ENCODE measurements at regions not wholly inside any gene's neighbourhood (a gene's known extent, or its start where the extent isn't known, plus 50 kb on each side); places are given as distances from the start of the nearest gene placed in this dataset.

- Histone ChIP-seq H3K27me3 (ENCODE audit: control insufficient read depth in 2 of 2, insufficient read depth in 1 of 2, low read length in 1 of 2) (no peaks in the 10 kb centered on the region), H3K9me3 (ENCODE audit: control insufficient read depth in 2 of 2, insufficient read depth in 1 of 2, low read length in 1 of 2) (no peaks in the 10 kb centered on the region), H3K4me1 (ENCODE audit: control insufficient read depth in 2 of 2, insufficient read depth in 2 of 2, low read length in 2 of 2) (no peaks in the 10 kb centered on the region), H3K4me3 (ENCODE audit: low read length in 2 of 2) (no peak overlapping the region), H3K27ac (ENCODE audit: low read depth in 1 of 2, low read length in 1 of 2) (no peak overlapping the region), H3K36me3 (ENCODE audit: control insufficient read depth in 2 of 2, insufficient read depth in 2 of 2, low read length in 1 of 2) (no peaks in the 10 kb centered on the region)
- WGBS, result 98% methylated on average over 6 of the region's 6 CpGs
- DNase-seq (ENCODE audit: low read depth in 6 of 9, low spot score in 9 of 9), result no peak
Measured at GRCh38 chr2:47234456-47234855, 58.1 kb upstream of the CALM2 start.

DNA sequence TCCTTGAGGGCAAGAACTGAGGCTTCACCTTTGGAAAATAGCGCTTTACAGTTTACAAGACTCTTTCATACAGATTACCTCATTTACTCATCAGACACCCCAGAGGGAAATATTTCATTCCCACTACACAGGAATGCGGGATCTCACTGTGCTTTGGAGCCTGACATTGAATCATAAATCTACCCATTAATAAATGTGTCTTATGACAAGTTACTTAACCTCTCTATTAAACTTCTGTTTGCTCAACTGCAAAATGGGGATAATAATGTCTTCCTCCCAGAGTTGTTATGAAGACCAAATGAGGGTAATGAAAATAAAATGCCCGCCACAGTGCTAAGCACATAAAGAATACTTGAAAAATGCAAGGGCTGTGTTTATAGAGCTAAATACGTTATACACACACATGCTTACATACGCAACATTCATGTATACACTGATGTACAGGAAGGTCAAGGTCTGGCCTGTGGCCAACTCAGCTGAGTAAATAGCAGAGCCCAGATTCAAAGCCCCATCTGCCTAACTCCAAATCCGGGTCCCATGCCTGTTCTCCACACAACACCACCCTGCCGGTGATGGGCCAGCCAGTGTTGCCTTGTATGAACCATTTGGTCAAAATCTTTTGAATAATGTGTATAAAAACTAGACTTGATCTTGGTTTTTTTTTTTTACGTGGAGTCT is 56.6 kb upstream of the CALM2 start:
- 96% methylated on average over 8 of the region's 8 CpGs for WGBS
- H3K36me3 ChIP-seq (ENCODE audit: control insufficient read depth in 2 of 2, insufficient read depth in 2 of 2, low read length in 1 of 2), result no peaks in the 10 kb centered on the region
- H3K27ac ChIP-seq (ENCODE audit: low read depth in 1 of 2, low read length in 1 of 2), result no peak overlapping the region
- no peak overlapping the region for H3K4me3 ChIP-seq (ENCODE audit: low read length in 2 of 2)
- no peaks in the 10 kb centered on the region for H3K9me3 ChIP-seq (ENCODE audit: control insufficient read depth in 2 of 2, insufficient read depth in 1 of 2, low read length in 1 of 2)
- H3K27me3 ChIP-seq (ENCODE audit: control insufficient read depth in 2 of 2, insufficient read depth in 1 of 2, low read length in 1 of 2), result no peaks in the 10 kb centered on the region
- DNase-seq (ENCODE audit: low read depth in 6 of 9, low spot score in 9 of 9), result no peak
- no peaks in the 10 kb centered on the region for H3K4me1 ChIP-seq (ENCODE audit: control insufficient read depth in 2 of 2, insufficient read depth in 2 of 2, low read length in 2 of 2)

DNA sequence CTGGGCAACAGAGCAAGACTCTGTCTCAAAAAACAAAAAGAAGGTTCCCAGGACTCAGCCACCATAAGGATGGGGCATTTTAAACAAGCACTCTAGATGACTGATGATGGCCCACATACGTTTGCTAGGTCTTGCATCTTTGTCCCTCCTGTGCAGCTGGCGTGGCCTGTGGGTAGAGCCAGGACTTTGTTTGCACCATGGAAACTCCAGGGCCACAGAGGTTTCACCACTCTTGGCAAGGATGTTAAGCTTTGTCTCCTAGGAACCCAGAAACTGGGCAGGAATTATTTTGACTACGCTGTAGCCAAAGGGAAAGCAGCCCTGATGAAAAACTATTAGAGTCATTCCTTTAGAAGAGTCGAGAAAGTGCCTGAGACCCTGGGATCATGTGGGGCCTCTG is 54.1 kb upstream of the CALM2 start:
- Histone ChIP-seq H3K4me1 (ENCODE audit: control insufficient read depth in 2 of 2, insufficient read depth in 2 of 2, low read length in 2 of 2) (no peaks in the 10 kb centered on the region), H3K27ac (ENCODE audit: low read depth in 1 of 2, low read length in 1 of 2) (no peak overlapping the region), H3K36me3 (ENCODE audit: control insufficient read depth in 2 of 2, insufficient read depth in 2 of 2, low read length in 1 of 2) (no peaks in the 10 kb centered on the region), H3K9me3 (ENCODE audit: control insufficient read depth in 2 of 2, insufficient read depth in 1 of 2, low read length in 1 of 2) (no peaks in the 10 kb centered on the region), H3K27me3 (ENCODE audit: control insufficient read depth in 2 of 2, insufficient read depth in 1 of 2, low read length in 1 of 2) (no peaks in the 10 kb centered on the region), H3K4me3 (ENCODE audit: low read length in 2 of 2) (no peak overlapping the region)
- WGBS, result 92% methylated on average over 4 of the region's 4 CpGs
- DNase-seq (ENCODE audit: low read depth in 6 of 9, low spot score in 9 of 9), result no peak

DNA sequence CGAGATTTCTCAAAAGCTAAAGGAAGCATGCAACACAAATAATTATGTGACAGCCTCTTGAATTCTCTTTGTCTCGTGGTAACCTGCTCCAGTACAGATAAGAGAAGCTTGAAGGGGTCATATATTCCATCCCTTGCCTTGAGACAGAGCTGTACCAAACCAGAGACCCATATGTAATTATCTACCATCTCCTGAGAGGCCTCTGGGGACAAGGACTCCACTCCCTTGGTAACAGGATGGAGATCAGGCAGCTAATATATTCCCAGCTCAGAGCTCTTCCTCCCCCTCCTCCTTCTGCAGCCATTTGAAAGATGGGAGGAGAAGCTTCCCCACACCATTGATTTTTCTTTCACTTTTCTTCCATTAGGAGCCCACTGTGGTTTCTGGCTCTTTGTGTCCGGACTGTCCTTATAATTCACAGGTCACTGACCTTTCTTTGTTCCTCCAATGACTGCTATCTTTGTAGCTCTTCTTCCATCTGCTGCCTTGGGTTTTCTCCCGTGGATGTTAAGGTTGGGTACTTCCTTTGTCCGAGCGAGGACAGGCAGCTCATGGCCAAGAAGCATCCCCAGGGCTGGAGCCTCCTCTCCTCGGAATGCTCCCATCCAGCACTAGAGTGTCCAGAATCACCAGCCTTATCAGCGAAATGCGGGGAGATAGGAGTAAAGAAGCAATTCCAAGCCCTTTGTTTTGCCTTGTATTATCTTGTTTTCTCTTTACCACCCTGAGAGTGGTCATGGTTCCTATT is 51.4 kb upstream of the CALM2 start:
- Histone ChIP-seq H3K9me3 (ENCODE audit: control insufficient read depth in 2 of 2, insufficient read depth in 1 of 2, low read length in 1 of 2) (no peaks in the 10 kb centered on the region), H3K27ac (ENCODE audit: low read depth in 1 of 2, low read length in 1 of 2) (no peak overlapping the region), H3K4me1 (ENCODE audit: control insufficient read depth in 2 of 2, insufficient read depth in 2 of 2, low read length in 2 of 2) (no peaks in the 10 kb centered on the region), H3K4me3 (ENCODE audit: low read length in 2 of 2) (no peak overlapping the region), H3K36me3 (ENCODE audit: control insufficient read depth in 2 of 2, insufficient read depth in 2 of 2, low read length in 1 of 2) (no peaks in the 10 kb centered on the region), H3K27me3 (ENCODE audit: control insufficient read depth in 2 of 2, insufficient read depth in 1 of 2, low read length in 1 of 2) (no peaks in the 10 kb centered on the region)
- 94% methylated on average over 9 of the region's 9 CpGs for WGBS
- DNase-seq (ENCODE audit: low read depth in 6 of 9, low spot score in 9 of 9), result no peak

DNA sequence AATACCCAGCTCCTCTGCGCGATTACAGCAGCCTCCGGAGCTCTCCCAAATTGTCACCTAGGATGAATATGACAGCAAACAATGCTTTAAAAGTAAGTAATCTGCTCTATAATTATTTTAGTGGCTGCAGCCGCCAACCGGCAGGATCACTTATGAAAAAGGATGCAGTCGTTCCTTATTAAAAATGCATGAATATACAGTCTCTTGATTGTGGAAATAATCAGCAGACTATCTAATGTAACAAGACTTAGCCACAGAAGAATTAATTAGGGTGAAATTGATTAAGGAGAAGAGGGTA is 50.6 kb upstream of the CALM2 start:
- 98% methylated on average over 6 of the region's 6 CpGs for WGBS
- H3K36me3 ChIP-seq (ENCODE audit: control insufficient read depth in 2 of 2, insufficient read depth in 2 of 2, low read length in 1 of 2), result no peaks in the 10 kb centered on the region
- no peaks in the 10 kb centered on the region for H3K4me1 ChIP-seq (ENCODE audit: control insufficient read depth in 2 of 2, insufficient read depth in 2 of 2, low read length in 2 of 2)
- H3K27ac ChIP-seq (ENCODE audit: low read depth in 1 of 2, low read length in 1 of 2), result no peak overlapping the region
- no peak for DNase-seq (ENCODE audit: low read depth in 6 of 9, low spot score in 9 of 9)
- H3K27me3 ChIP-seq (ENCODE audit: control insufficient read depth in 2 of 2, insufficient read depth in 1 of 2, low read length in 1 of 2), result no peaks in the 10 kb centered on the region
- no peak overlapping the region for H3K4me3 ChIP-seq (ENCODE audit: low read length in 2 of 2)
- H3K9me3 ChIP-seq (ENCODE audit: control insufficient read depth in 2 of 2, insufficient read depth in 1 of 2, low read length in 1 of 2), result no peaks in the 10 kb centered on the region

- H3K4me3 ChIP-seq (ENCODE audit: low read length in 2 of 2), result no peak overlapping the region
- DNase-seq (ENCODE audit: low read depth in 6 of 9, low spot score in 9 of 9), result no peak
- no peaks in the 10 kb centered on the region for H3K4me1 ChIP-seq (ENCODE audit: control insufficient read depth in 2 of 2, insufficient read depth in 2 of 2, low read length in 2 of 2)
- H3K9me3 ChIP-seq (ENCODE audit: control insufficient read depth in 2 of 2, insufficient read depth in 1 of 2, low read length in 1 of 2), result no peaks in the 10 kb centered on the region
- H3K27me3 ChIP-seq (ENCODE audit: control insufficient read depth in 2 of 2, insufficient read depth in 1 of 2, low read length in 1 of 2), result no peaks in the 10 kb centered on the region
- no peak overlapping the region for H3K27ac ChIP-seq (ENCODE audit: low read depth in 1 of 2, low read length in 1 of 2)
- 59% methylated on average over 4 of the region's 4 CpGs for WGBS
- H3K36me3 ChIP-seq (ENCODE audit: control insufficient read depth in 2 of 2, insufficient read depth in 2 of 2, low read length in 1 of 2), result no peaks in the 10 kb centered on the region
Measured at GRCh38 chr2:47226132-47226922, 50.0 kb upstream of the CALM2 start.
